GM12891 (cell line): ENCODE measurements at regions not wholly inside any gene's neighbourhood (a gene's known extent, or its start where the extent isn't known, plus 50 kb on each side); places are given as distances from the start of the nearest gene placed in this dataset.

Experiments
- PAX5 ChIP-seq: IDR thresholded peaks from 2 replicates; pipeline ENCODE4 v1.6.1; 2011; ENCODE audit warnings: low read length, moderate library complexity, mild to moderate bottlenecking; ENCODE audit not compliant: insufficient read depth, severe bottlenecking
- POLR2A ChIP-seq: IDR thresholded peaks from 2 replicates; pipeline ENCODE4 v1.6.1; 2011; ENCODE audit warnings: low read depth, low read length, control low read depth
- POLR2AphosphoS5 ChIP-seq: IDR thresholded peaks from 2 replicates; pipeline ENCODE4 v1.6.1; 2011; ENCODE audit warnings: low read depth, low read length, control low read depth
- POU2F2 ChIP-seq: IDR thresholded peaks from 2 replicates; pipeline ENCODE4 v1.6.1; 2011; ENCODE audit warnings: low read depth, mild to moderate bottlenecking, control low read depth, low read length, moderate library complexity
- SPI1 ChIP-seq: IDR thresholded peaks from 2 replicates; pipeline ENCODE4 v1.6.1; 2011; ENCODE audit warnings: low read depth, low read length, control low read depth
- TAF1 ChIP-seq: IDR thresholded peaks from 2 replicates; pipeline ENCODE4 v1.6.1; 2011; ENCODE audit warnings: low read depth, low read length, control low read depth

- TF ChIP-seq POLR2A, result no peak
- TF ChIP-seq POLR2AphosphoS5, result no peak
- TF ChIP-seq PAX5, result no peak
- no peak for TF ChIP-seq SPI1
- TF ChIP-seq TAF1, result no peak
- TF ChIP-seq POU2F2, result no peak
Measured at GRCh38 chr16:54582631-54583250, 296.2 kb upstream of the IRX3 start.
